GM10248 (cell line): ENCODE measurements at regions not wholly inside any gene's neighbourhood (a gene's known extent, or its start where the extent isn't known, plus 50 kb on each side); places are given as distances from the start of the nearest gene placed in this dataset.

Experiments
- CTCF ChIA-PET: fragments of 300-600 bp; sonication (Branson Sonifier 250); formaldehyde crosslinking; extraction: SDS; loops from one replicate; lab custom pipeline; 2021; ENCODE audit warnings: antibody characterized with exemption; lab: Yijun Ruan, JAX
- POLR2A ChIA-PET: fragments of 350-650 bp; sonication (Branson Sonifier 250); formaldehyde crosslinking; extraction: SDS; loops from one replicate; lab custom pipeline; 2020; ENCODE audit warnings: antibody characterized with exemption; lab: Yijun Ruan, JAX
- DNase-seq: peaks from one replicate; pipeline ENCODE4 v3.0.0; 2012; ENCODE audit errors: extremely low spot score
- TF ChIP-seq, protein P1 (sequence below): IDR thresholded peaks from 2 replicates; pipeline ENCODE4 v1.5.1; 2012; ENCODE audit warnings: mild to moderate bottlenecking, low read depth; ENCODE audit errors: extremely low read depth, missing control alignments, control extremely low read depth

DNA sequence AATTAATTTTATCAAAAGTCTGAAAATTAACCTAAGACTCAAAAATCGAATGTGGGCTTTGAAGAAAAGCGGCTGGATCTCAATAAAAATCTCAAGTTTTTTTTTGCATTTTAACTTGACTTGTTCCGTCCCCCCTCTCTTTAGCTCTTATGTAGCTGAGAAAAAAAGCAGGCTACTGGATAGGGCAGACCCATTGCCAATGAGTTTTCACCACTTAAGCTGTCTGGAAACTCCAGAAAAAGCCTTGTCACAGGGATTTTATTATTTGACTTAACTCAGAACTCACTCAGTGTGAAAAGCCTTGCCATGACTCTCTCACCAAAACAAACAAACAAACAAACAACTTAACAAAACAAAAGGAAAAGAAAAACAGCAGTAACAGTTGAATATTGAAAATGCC lies 247.4 kb downstream of the CDH9 start:
- no peak for DNase-seq
- CTCF ChIA-PET = no interaction called here
- POLR2A ChIA-PET = no interaction called here
- TF ChIP-seq, protein P1, sequence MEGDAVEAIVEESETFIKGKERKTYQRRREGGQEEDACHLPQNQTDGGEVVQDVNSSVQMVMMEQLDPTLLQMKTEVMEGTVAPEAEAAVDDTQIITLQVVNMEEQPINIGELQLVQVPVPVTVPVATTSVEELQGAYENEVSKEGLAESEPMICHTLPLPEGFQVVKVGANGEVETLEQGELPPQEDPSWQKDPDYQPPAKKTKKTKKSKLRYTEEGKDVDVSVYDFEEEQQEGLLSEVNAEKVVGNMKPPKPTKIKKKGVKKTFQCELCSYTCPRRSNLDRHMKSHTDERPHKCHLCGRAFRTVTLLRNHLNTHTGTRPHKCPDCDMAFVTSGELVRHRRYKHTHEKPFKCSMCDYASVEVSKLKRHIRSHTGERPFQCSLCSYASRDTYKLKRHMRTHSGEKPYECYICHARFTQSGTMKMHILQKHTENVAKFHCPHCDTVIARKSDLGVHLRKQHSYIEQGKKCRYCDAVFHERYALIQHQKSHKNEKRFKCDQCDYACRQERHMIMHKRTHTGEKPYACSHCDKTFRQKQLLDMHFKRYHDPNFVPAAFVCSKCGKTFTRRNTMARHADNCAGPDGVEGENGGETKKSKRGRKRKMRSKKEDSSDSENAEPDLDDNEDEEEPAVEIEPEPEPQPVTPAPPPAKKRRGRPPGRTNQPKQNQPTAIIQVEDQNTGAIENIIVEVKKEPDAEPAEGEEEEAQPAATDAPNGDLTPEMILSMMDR = no peak

DNA sequence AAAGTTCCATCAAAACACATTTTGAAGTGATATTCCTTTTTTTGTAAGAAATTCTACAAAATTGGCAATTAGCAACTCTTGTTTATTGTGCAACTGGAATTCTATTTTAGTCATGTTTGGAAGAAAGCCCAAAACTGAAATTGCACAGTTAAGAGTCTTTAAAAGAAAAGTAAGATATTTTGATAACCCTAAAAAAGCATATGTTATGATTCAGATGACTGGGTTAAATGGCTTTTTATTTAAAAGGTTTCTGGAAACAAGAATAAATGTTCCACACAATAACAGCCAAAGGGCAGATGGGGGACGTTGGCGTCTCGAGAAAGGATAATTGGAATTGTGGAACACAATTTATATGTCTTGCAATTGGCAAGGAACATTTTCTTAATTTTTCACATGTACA lies 275.2 kb downstream of the CDH9 start:
- CTCF ChIA-PET = no interaction called here
- TF ChIP-seq, protein P1 = no peak
- DNase-seq = no peak
- POLR2A ChIA-PET = no interaction called here

DNA sequence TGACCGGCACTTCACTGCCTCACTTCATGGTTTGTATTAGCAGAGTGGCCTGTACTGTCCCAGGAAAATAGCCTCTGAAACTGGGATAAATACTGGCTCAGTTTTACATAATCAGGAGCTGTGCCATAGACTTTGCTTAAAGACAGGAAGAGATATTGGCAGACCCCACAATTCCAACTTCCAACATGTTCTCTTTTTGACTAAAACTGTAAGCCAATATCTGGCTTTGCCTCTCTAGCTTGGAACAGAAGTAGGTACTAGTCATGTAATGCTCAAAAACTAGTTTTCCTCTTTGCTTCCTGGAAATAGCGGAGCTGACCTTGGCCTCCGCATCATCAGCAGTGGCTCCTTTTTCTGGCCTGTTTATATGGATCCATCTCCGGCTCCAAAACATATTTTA lies 276.9 kb downstream of the CDH9 start:
- TF ChIP-seq, protein P1 = no peak
- POLR2A ChIA-PET = no interaction called here
- no peak for DNase-seq
- CTCF ChIA-PET = interaction anchor here (1.4 kb wide), 1 partner anchor 11 kb away, joined by 4 read pairs; no protein-coding TSS in a partner anchor

DNA sequence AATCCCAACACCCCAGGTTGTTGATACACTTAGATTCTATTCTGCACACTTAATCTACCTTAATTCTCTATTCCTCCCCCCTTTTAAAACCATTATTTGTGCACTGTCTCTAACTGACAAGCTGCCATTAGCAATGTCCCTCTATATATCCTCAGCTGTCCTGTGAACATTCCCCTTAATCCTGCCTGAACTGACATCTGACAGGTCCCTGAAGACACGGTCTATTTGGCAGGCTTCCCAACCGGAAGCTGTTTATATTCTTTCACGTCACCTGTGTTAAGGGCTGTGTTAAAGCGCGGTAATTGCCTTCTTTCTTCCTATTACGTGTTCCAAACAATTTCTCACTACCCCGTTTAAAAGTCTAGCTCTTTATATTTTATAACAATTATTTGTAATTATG lies 277.3 kb downstream of the CDH9 start:
- TF ChIP-seq, protein P1 = no peak
- DNase-seq = no peak
- ChIA-PET POLR2A (no interaction called here), CTCF (interaction anchor here (1.4 kb wide), 1 partner anchor 10 kb away, joined by 4 read pairs; no protein-coding TSS in a partner anchor)

DNA sequence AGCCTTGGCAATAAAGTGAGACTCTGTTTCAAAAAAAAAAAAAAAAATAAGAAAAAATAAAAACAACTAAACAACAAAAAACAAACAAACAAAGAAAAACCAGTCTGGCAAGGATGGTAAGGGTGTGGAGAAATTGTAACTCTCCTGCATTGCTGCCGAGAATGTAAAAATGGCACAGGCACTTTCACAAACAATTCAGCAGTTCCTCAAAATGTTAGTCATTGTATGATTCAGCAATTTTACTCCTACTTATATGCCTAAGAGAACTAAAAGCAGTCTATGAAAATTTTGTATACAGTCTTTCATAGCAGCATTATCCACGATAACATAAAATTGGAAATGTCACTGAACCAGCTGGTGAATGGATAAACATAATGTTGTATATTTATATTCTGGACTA lies 280.4 kb downstream of the CDH9 start:
- ChIA-PET CTCF (no interaction called here), POLR2A (no interaction called here)
- TF ChIP-seq, protein P1 = no peak
- no peak for DNase-seq

DNA sequence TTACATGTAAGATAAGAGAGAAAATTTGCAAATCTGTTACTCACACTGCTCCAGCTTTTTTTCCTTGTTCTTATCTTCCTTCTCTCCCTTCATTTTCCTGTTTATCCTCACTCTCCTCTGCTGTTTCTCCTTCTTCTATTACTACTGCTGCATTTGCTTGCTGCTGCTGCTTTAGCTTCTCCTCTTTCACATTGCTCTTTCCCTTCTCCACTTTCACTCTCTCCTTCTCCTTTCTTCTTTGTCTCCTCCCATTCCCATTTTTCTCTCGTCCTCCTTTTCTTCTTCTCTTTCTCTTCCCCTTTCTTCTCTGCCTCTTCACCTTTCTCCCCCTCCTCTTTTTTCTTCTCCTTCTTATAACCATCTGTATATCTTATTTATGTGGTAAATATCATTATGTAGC lies 288.6 kb downstream of the CDH9 start:
- ChIA-PET CTCF (no interaction called here), POLR2A (no interaction called here)
- TF ChIP-seq, protein P1 = no peak
- DNase-seq = no peak

DNA sequence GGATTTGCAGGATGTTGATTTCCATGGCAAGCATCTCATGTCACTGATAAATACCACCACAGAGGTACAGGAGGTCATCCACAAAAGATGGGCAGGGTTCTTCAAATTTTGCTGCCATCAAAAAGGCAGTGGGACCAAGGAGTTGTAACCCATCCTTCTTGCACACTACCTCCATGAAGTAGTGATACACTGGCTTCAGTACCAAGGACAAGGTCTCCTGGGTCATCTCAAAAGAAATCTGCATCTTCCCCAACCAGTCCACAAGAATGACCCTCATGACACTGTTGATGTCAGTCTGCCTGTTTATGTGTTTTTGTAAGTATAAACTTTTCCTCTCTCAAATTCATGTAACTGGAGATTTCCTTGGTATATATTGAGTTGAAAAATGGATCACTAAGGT lies 298.2 kb downstream of the CDH9 start:
- DNase-seq = no peak
- POLR2A ChIA-PET = no interaction called here
- CTCF ChIA-PET = no interaction called here
- TF ChIP-seq, protein P1 = no peak
